ENCODE measurements at regions not wholly inside any gene's neighbourhood (a gene's known extent, or its start where the extent isn't known, plus 50 kb on each side); places are given as distances from the start of the nearest gene placed in this dataset.

- Histone ChIP-seq H3K27me3 (ENCODE audit: control insufficient read depth in 2 of 2, insufficient read depth in 2 of 2, low read length in 2 of 2) (no peaks in the 10 kb centered on the region), H3K9me3 (replicated peaks in 1 of 2; ENCODE audit: control insufficient read depth in 1 of 2, insufficient read depth in 1 of 2, low read length in 2 of 2) (no peaks in the 10 kb centered on the region), H3K79me2 (ENCODE audit: insufficient read depth, low read length) (no peaks in the 10 kb centered on the region), H3K36me3 (replicated peaks in 1 of 2; ENCODE audit: control insufficient read depth in 1 of 2, insufficient read depth in 2 of 2, low read length in 2 of 2) (no peaks in the 10 kb centered on the region), H3K4me2 (replicated peaks; ENCODE audit: extremely low read depth, low read length, poor library complexity, severe bottlenecking) (no peak overlapping the region), H4K20me1 (ENCODE audit: insufficient read depth, low read length) (no peaks in the 10 kb centered on the region), H3K4me3 (replicated peaks in 1 of 3; ENCODE audit: low read depth in 2 of 3, low read length in 3 of 3) (no peak overlapping the region), H3K9ac (ENCODE audit: insufficient read depth, low read length, poor library complexity, severe bottlenecking) (no peak overlapping the region), H3K4me1 (ENCODE audit: control insufficient read depth in 1 of 2, insufficient read depth in 2 of 2, low read length in 2 of 2) (no peaks in the 10 kb centered on the region), H2AFZ (ENCODE audit: insufficient read depth, low read depth, low read length, poor library complexity, severe bottlenecking) (no peak overlapping the region), H3K27ac (ENCODE audit: low read depth in 1 of 2, low read length in 2 of 2) (no peak overlapping the region)
- no peak for TF ChIP-seq CTCF (IDR thresholded peaks at IDR 0.05)
- Mint-ChIP-seq H3K4me3 (no peak overlapping the region), H3K36me3 (no peaks in the 10 kb centered on the region), H3K9me3 (peaks cover 0 to 3% (median 0%) of the 10 kb centered on the region in 7 donors), H3K27ac (no peak overlapping the region), H3K27me3 (ENCODE audit: low read depth in 3 of 3) (peaks cover 2% of the 10 kb centered on the region in 3 donors), H3K4me1 (no peaks in the 10 kb centered on the region)
- intact Hi-C loops (cut with micrococcal nuclease): no loop called here
- DNase-seq: no peak
Observed at GRCh38 chr5:164614707-164615106, 1109.3 kb downstream of the MAT2B start.

GRCh38 chr5:164617290-164617689 is 1111.9 kb downstream of the MAT2B start:
- Histone ChIP-seq H3K36me3 (replicated peaks in 1 of 2; ENCODE audit: control insufficient read depth in 1 of 2, insufficient read depth in 2 of 2, low read length in 2 of 2) (no peaks in the 10 kb centered on the region), H3K4me1 (ENCODE audit: control insufficient read depth in 1 of 2, insufficient read depth in 2 of 2, low read length in 2 of 2) (no peaks in the 10 kb centered on the region), H3K79me2 (ENCODE audit: insufficient read depth, low read length) (no peaks in the 10 kb centered on the region), H3K9ac (ENCODE audit: insufficient read depth, low read length, poor library complexity, severe bottlenecking) (no peak overlapping the region), H3K4me3 (replicated peaks in 1 of 3; ENCODE audit: low read depth in 2 of 3, low read length in 3 of 3) (no peak overlapping the region), H3K9me3 (replicated peaks in 1 of 2; ENCODE audit: control insufficient read depth in 1 of 2, insufficient read depth in 1 of 2, low read length in 2 of 2) (no peaks in the 10 kb centered on the region), H2AFZ (ENCODE audit: insufficient read depth, low read depth, low read length, poor library complexity, severe bottlenecking) (no peak overlapping the region), H3K27me3 (ENCODE audit: control insufficient read depth in 2 of 2, insufficient read depth in 2 of 2, low read length in 2 of 2) (no peaks in the 10 kb centered on the region), H4K20me1 (ENCODE audit: insufficient read depth, low read length) (no peaks in the 10 kb centered on the region), H3K4me2 (replicated peaks; ENCODE audit: extremely low read depth, low read length, poor library complexity, severe bottlenecking) (no peak overlapping the region), H3K27ac (ENCODE audit: low read depth in 1 of 2, low read length in 2 of 2) (no peak overlapping the region)
- peaks cover 0 to 3% (median 0%) of the 10 kb centered on the region in 7 donors for H3K9me3 Mint-ChIP-seq
- WGBS (ENCODE audit: insufficient coverage): no CpG with 5 or more reads among the region's 5 CpGs
- intact Hi-C loops (cut with micrococcal nuclease): no loop called here
- no peak overlapping the region for H3K27ac Mint-ChIP-seq
- peaks cover 2 to 3% (median 2%) of the 10 kb centered on the region in 3 donors for H3K27me3 Mint-ChIP-seq (ENCODE audit: low read depth in 3 of 3)
- no peaks in the 10 kb centered on the region for H3K4me1 Mint-ChIP-seq
- DNase-seq: no peak
- no peaks in the 10 kb centered on the region for H3K36me3 Mint-ChIP-seq
- H3K4me3 Mint-ChIP-seq: no peak overlapping the region
- no peak for TF ChIP-seq CTCF (IDR thresholded peaks at IDR 0.05)

All from CD14-positive monocyte (primary cell).